ENCODE measurements at regions not wholly inside any gene's neighbourhood (a gene's known extent, or its start where the extent isn't known, plus 50 kb on each side); places are given as distances from the start of the nearest gene placed in this dataset.
"Not testable (repeated sequence)": the region's sequence is repeated elsewhere in the genome, so short reads cannot be mapped to it uniquely, and the experiment has no call there.

DNA sequence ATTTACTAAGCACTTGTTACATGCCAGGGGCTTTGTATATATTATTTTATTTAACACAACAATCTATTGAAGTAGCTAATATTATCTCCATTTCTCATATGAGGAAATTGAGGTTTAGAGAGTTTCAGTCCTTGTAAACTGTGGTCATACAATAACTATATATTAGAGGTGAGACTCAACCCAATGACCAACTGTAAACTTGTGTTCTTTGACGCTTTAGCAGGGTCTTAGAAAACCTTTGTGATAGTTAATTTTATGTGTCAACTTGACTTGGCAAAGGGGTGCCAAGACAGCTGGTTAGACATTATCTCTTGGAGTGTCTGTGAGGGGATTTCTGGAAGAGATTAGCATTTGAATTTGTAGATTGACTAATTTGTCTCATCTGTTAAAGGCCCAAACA lies 252.4 kb upstream of the B3GALT2 start:
- no peak for DNase-seq

GRCh38 chr1:193438312-193438711 lies 251.9 kb upstream of the B3GALT2 start:
- DNase-seq: no peak

GRCh38 chr1:193437785-193438184 lies 251.4 kb upstream of the B3GALT2 start:
- DNase-seq: no peak

DNA sequence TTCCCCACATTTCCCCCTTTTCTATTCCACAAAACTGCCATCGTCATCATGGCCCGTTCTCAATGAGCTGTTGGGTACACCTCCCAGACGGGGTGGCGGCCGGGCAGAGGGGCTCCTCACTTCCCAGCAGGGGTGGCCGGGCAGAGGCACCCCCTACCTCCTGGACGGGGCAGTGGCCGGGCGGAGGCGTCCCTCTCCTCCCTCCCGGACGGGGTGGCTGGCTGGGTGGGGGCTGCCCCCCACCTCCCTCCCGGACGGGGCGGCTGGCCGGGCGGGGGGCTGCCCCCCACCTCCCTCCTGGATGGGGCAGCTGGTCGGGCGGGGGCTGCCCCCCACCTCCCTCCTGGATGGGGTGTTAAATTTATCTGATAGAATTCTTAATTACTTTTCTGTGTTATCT lies 250.9 kb upstream of the B3GALT2 start:
- not testable (repeated sequence) for DNase-seq

DNA sequence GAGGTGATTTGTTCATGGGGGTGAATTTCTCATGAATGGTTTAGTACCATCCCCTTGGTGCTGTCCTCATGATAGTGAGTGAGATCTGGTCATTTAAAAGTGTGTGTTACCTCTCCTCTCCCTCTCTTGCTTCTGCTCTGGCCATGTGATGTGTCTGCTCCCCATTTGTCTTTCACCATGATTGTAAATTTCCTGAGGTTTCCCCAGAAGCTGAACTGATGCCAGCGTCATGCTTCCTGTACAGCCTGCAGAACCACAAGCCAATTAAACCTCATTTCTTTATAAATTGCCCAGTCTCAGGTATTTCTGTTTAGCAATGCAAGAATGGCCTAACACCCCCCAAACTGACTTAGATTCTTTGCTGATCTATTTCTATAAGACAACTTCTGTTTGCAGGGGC lies 249.4 kb upstream of the B3GALT2 start:
- no peak for DNase-seq

- DNase-seq: no peak
Measured at GRCh38 chr1:193434319-193434718, 247.9 kb upstream of the B3GALT2 start.

DNA sequence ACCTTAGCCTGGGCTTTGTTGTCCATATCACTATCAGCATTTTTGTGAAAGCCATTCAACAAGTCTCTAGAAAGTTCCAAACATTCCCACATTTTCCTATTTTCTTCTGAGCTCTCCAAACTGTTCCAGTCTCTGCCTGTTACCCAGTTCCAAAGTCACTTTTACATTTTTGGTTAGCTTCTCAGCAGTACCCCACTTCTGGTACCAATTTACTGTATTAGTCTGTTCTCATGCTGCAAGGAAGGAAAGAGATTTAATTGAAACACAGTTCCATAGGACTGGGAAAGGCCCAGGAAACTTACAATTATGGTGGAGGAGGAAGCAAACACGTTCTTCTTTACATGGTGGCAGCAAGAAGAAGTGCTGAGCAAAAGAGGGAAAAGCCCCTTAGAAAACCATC lies 247.2 kb upstream of the B3GALT2 start:
- no peak for DNase-seq

DNA sequence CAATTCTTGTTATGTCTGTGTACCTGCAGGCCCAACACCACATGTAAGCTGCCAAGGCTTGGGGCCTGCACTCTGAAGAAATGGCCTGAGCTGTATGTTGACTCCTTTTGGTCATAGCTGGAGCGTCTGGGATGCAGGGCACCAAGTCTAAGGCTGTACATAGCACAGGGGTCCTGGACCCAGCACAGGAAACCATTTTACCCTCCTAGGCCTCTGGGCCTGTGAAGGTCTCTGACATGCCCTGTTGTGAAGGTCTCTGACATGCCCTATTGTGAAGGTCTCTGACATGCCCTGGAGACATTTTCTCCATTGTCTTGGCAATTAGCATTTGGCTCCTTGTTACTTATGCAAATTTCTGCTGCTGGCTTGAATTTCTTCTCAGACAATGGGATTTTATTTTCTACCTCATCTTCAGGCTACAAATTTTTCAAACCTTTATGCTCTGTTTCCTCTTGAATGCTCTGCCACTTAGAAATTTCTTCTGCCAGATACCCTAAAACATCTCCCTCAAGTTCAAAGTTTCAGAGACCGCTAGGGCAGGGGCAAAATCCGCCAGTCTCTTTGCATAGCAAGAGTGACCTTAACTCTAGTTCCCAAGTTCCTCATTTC lies 246.7 kb upstream of the B3GALT2 start:
- no peak for DNase-seq

DNA sequence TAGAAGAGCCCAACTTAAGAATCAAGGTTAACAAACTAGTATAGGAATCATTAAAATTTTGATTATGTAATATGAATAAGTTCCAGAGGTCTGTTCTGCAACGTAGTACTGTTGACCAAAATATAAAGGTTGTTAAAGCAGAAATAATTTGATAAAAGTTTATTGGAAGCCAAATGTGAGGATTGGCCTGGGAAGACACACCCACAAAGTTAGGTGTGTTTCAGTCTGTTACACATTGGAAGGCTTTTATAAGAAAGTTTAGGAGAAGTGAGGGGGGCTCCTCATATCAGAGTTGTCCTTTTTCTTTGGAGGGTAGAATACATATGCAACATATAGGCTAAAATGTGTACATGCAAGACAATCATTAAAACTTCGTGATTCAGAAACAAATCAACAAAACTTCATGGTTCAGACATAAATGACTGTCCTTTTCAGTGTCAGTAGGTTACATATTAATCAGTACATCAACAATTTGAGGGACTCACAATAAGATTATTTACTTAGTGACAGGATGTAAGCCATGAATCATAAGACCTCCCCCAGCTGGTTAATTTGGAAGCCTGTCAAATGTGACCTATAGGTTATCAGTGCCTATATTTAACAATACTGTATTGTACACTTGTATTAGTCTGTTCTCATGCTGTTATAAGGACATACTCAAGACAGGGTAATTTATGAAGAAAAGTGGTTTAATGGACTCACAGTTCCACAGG lies 245.0 kb upstream of the B3GALT2 start:
- DNase-seq: peak; percentile 64

DNA sequence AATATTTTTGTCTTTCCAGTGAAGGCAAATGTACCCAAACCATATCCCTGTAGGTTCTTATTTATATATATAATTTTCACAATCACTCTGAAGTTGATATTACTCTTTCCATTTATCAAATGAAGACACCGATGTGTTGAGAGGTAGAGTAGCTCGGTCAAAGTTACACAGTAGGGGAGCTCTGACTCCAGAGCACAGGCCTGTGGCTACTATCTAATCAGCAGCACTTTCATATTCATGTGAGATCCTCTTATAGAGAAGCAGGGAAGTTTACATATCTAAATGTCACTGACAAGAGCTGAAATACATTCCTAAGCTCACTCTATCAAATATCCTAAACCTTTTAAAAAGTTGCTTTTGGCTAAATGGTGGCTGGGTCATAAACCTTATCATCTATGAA lies 241.1 kb upstream of the B3GALT2 start:
- DNase-seq: no peak

DNA sequence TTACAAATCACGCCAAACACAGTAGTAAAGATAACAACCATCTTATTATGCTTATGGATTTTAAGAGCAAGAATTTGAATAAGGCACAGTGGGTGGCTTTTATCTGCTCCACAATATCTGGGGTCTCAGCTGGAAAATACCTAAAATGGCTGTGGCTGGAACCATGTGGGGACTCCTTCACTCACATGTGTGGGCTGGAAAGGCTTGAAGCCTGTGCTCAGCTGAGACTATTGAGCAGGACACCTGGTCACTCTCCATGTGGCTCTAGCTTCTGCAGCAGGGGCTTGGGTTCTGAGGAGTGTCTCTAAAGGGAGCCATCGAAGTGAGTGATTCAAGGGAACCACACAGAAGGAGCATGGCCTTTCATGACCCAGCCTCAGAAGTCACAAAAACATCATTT lies 239.6 kb upstream of the B3GALT2 start:
- DNase-seq: no peak

GRCh38 chr1:193421487-193421886 lies 235.1 kb upstream of the B3GALT2 start:
- peak; percentile 28 for DNase-seq

GRCh38 chr1:193419295-193419694 lies 232.9 kb upstream of the B3GALT2 start:
- DNase-seq: no peak

- DNase-seq: no peak
Measured at GRCh38 chr1:193418745-193419058, 232.3 kb upstream of the B3GALT2 start.

- DNase-seq: peak; percentile 30
Measured at GRCh38 chr1:193417945-193418744, 231.7 kb upstream of the B3GALT2 start.

GRCh38 chr1:193417403-193417802 lies 231.0 kb upstream of the B3GALT2 start:
- DNase-seq: peak; percentile 13

DNA sequence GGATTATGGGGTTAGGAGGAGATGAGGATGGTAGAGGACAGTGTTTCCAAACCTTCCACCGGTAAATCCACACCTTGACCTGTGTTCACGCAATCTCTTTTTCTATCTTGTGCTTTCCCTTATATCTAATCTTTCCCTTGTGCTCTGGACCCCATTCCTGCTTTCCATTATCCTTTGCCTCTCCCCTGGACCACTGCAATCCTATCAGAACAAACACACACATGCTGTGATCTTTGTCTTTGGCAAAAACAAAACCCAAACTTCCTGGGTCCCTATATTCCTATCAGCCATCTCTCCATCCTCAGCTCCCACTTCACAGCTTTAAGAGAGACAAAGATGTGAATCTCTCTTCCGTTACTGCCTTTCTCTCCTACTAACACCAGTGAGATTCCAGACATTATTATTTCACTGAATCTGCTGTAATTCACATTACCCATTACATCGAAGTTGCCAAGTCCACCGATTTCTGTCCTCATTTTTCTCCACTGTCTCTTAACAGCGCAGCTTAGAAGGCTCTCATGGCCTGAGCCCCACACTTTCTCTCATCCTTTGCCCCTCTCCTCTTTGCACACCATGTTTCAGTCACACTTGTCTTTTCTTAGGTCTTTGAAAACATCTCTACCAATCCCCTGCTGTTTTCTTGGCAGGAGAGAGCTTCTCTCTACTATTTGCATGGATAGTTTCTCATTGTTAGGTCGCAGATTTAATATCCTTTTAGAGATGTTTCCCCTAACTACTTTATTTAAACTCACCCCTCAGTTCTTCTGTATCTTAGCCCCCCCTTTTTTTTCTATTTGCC lies 230.0 kb upstream of the B3GALT2 start:
- DNase-seq: no peak

DNA sequence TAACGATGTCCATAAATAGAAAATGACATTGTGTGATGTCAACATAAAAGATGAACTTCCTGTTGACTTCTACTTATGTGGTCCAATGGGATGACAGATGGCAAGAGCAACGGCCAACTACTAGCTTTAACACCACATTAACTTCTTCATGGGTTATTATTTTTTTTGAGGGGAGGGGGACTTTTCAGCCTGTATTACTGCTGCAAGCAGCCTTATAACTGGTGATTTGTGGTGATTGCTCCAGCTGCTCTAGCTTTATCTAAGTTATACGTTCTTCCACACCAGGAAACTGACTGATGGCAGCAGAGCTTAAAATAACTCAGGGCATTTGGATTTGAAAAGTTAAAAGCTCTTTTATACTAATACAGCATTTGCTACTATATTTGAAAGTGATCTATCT lies 228.8 kb upstream of the B3GALT2 start:
- no peak for DNase-seq

- DNase-seq: no peak
Measured at GRCh38 chr1:193413376-193413775, 227.0 kb upstream of the B3GALT2 start.

GRCh38 chr1:193412748-193413147 lies 226.3 kb upstream of the B3GALT2 start:
- DNase-seq: no peak

DNA sequence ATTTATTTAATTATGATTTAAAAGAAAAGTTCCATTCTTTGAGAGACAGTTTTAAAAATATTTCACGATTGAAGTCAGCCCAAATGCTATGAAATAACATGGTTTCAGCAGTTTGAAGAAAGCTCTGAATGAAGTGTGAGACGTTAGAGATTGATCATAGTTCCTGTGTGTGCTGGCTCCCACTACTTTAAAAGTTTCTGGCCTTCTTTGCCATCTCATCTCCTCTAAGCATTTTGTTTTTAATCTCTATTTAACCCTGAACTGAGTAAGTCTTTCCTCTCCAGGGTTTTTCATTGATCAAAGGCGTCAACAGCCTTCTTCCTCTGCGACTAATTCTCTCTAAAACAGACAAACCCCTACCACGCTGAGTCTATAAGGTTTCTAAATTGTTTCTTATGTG lies 225.3 kb upstream of the B3GALT2 start:
- no peak for DNase-seq

DNA sequence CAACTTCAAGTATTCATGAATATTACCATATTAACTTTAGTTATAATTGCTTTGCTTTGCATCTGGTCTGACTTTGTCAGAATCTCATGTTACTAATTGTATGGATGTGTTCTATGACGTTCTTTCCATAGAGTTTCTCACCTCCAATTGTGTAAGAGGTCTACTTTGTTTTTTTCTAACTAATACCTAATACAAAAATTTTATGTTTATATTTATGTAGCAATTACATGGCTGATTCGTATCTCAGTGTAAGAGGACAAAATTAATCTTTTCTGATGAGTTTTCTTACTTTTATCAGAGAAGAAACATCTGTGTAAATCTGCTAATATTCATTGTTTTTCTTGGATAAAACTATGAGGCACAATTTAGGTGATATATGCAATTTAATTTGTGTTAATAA lies 224.8 kb upstream of the B3GALT2 start:
- DNase-seq: no peak

- peak; percentile 93 for DNase-seq
Measured at GRCh38 chr1:193408782-193409293, 222.4 kb upstream of the B3GALT2 start.
